SK-N-SH (cell line): ENCODE measurements at regions not wholly inside any gene's neighbourhood (a gene's known extent, or its start where the extent isn't known, plus 50 kb on each side); places are given as distances from the start of the nearest gene placed in this dataset.
"Not testable (repeated sequence)": the region's sequence is repeated elsewhere in the genome, so short reads cannot be mapped to it uniquely, and the experiment has no call there.

ENCODE experiments used
- CTCF ChIA-PET: fragments of 300-600, 350-600 bp; formaldehyde crosslinking; extraction: SDS; loops from one replicate; lab custom pipeline; 2021; lab: Yijun Ruan, JAX
- POLR2A ChIA-PET: fragments of 350-600 bp; sonication (Branson Sonifier 250); formaldehyde crosslinking; extraction: SDS; loops from one replicate; lab custom pipeline; 2020; ENCODE audit warnings: antibody characterized with exemption, inconsistent platforms; lab: Yijun Ruan, JAX
- DNase-seq: peaks from one replicate; pipeline ENCODE4 v3.0.0; 2012
- H2AFZ ChIP-seq: fragments of 200-600 bp; sonication (generic); 2 replicates; pipeline ENCODE4 v1.8.1; 2016; ENCODE audit warnings: antibody characterized with exemption, mild to moderate bottlenecking, low read depth
- H3F3A ChIP-seq: fragments of 200-600 bp; sonication (generic); replicated peaks from 2 replicates; pipeline ENCODE3; 2016; ENCODE audit warnings: antibody characterized with exemption, mild to moderate bottlenecking; ENCODE audit not compliant: insufficient read depth
- H3K27ac ChIP-seq, 2 experiments: fragments of 200-500 bp in 1 of 2; fragments of 200-600 bp in 1 of 2; sonication (Bioruptor generic) in 1 of 2; sonication (generic), shearing (Covaris generic) in 1 of 2; 2 replicates each; pipeline versions ENCODE4 v1.5.1 to v1.6.1; 2014 to 2016; ENCODE audit warnings: low read depth in 2 of 2, inconsistent platforms in 1 of 2, low read length in 1 of 2, mild to moderate bottlenecking in 1 of 2, mixed read lengths in 1 of 2
- H3K27me3 ChIP-seq: fragments of 200-600 bp; sonication (generic), shearing (Covaris generic); 2 replicates; pipeline ENCODE4 v1.6.1; 2016; ENCODE audit warnings: mixed run types; ENCODE audit not compliant: insufficient read depth
- H3K36me3 ChIP-seq, 2 experiments: fragments of 200-500 bp in 1 of 2; fragments of 200-600 bp in 1 of 2; sonication (Bioruptor generic) in 1 of 2; sonication (generic) in 1 of 2; replicated peaks in 1 of 2; 2 replicates each; pipeline versions ENCODE3 to v1.5.1; 2014 to 2016; ENCODE audit warnings: low read length in 1 of 2, mild to moderate bottlenecking in 1 of 2; ENCODE audit not compliant: insufficient read depth in 2 of 2, control insufficient read depth in 1 of 2
- H3K4me1 ChIP-seq, 2 experiments: fragments of 200-500 bp in 1 of 2; fragments of 200-600 bp in 1 of 2; sonication (Bioruptor generic) in 1 of 2; sonication (generic), shearing (Covaris generic) in 1 of 2; 2 replicates each; pipeline versions ENCODE4 v1.5.1 to v1.6.1; 2014 to 2016; ENCODE audit warnings: low read depth in 1 of 2, low read length in 1 of 2, mixed run types in 1 of 2; ENCODE audit not compliant: insufficient read depth in 2 of 2, control insufficient read depth in 1 of 2
- H3K4me2 ChIP-seq: fragments of 200-600 bp; sonication (generic), shearing (Covaris generic); 2 replicates; pipeline ENCODE4 v1.6.1; 2017; ENCODE audit warnings: mixed run types
- H3K4me3 ChIP-seq, 2 experiments: fragments of 200-500 bp in 1 of 2; fragments of 200-600 bp in 1 of 2; sonication (Bioruptor generic) in 1 of 2; sonication (generic), shearing (Covaris generic) in 1 of 2; 2 replicates each; pipeline versions ENCODE4 v1.5.1 to v1.8.1; 2014 to 2016; ENCODE audit warnings: low read depth in 2 of 2, inconsistent platforms in 1 of 2, low read length in 1 of 2, mild to moderate bottlenecking in 1 of 2, mixed read lengths in 1 of 2, moderate library complexity in 1 of 2
- H3K79me2 ChIP-seq: fragments of 200-600 bp; sonication (generic); 2 replicates; pipeline ENCODE4 v1.8.1; 2017; ENCODE audit warnings: mild to moderate bottlenecking; ENCODE audit not compliant: insufficient read depth
- H3K9ac ChIP-seq: fragments of 200-600 bp; sonication (generic); 2 replicates; pipeline ENCODE4 v1.6.1; 2017; ENCODE audit warnings: mixed run types
- H3K9me2 ChIP-seq: fragments of 200-600 bp; sonication (generic); 2 replicates; pipeline ENCODE4 v1.6.1; 2017; ENCODE audit warnings: mixed run types
- H3K9me3 ChIP-seq: fragments of 200-600 bp; sonication (generic); 2 replicates; pipeline ENCODE4 v1.6.1; 2017; ENCODE audit warnings: mixed run types, mild to moderate bottlenecking, moderate library complexity
- H4K20me1 ChIP-seq: fragments of 200-600 bp; sonication (generic); 2 replicates; pipeline ENCODE4 v1.6.1; 2017; ENCODE audit warnings: mild to moderate bottlenecking, mixed run types; ENCODE audit not compliant: insufficient read depth
- CHD2 ChIP-seq: fragments of 150-350 bp; IDR thresholded peaks from 2 replicates; pipeline ENCODE4 v1.6.1; 2018; ENCODE audit warnings: low read length; ENCODE audit not compliant: partially characterized antibody
- ELF1 ChIP-seq: IDR thresholded peaks from 2 replicates; pipeline ENCODE4 v1.4.0; 2012
- EP300 ChIP-seq, 2 experiments: IDR thresholded peaks; 2 replicates each; pipeline versions ENCODE4 v1.4.0 to v1.6.1; 2012; ENCODE audit warnings: borderline replicate concordance in 1 of 2, low read depth in 1 of 2, low read length in 1 of 2
- FOXM1 ChIP-seq: IDR thresholded peaks from 2 replicates; pipeline ENCODE4 v1.4.0; 2012; ENCODE audit warnings: low read depth, mild to moderate bottlenecking
- GABPA ChIP-seq: IDR thresholded peaks from 2 replicates; pipeline ENCODE4 v1.4.0; 2012; ENCODE audit warnings: low read depth, mild to moderate bottlenecking
- JUND ChIP-seq: IDR thresholded peaks from 2 replicates; pipeline ENCODE4 v1.4.0; 2012
- NFIC ChIP-seq: IDR thresholded peaks from 2 replicates; pipeline ENCODE4 v1.4.0; 2012; ENCODE audit warnings: borderline replicate concordance
- POLR2AphosphoS5 ChIP-seq: IDR thresholded peaks from 2 replicates; pipeline ENCODE4 v1.6.1; 2012; ENCODE audit warnings: low read depth, low read length
- RFX5 ChIP-seq: IDR thresholded peaks from 2 replicates; pipeline ENCODE4 v1.6.1; 2012; ENCODE audit warnings: mild to moderate bottlenecking, improper control_type of control experiment, low read length
- RXRA ChIP-seq: IDR thresholded peaks from 2 replicates; pipeline ENCODE4 v1.4.0; 2012; ENCODE audit warnings: low read depth, mild to moderate bottlenecking, borderline replicate concordance
- SMC3 ChIP-seq: IDR thresholded peaks from 2 replicates; pipeline ENCODE4 v1.6.1; 2012; ENCODE audit warnings: low read depth, low read length, improper control_type of control experiment
- TAF1 ChIP-seq: IDR thresholded peaks from 2 replicates; pipeline ENCODE4 v1.6.1; 2012; ENCODE audit warnings: low read depth, mild to moderate bottlenecking, low read length, moderate library complexity, borderline replicate concordance
- TEAD4 ChIP-seq: IDR thresholded peaks from 2 replicates; pipeline ENCODE4 v1.4.0; 2012; ENCODE audit warnings: mild to moderate bottlenecking, borderline replicate concordance; ENCODE audit not compliant: insufficient read depth
- USF1 ChIP-seq: IDR thresholded peaks from 2 replicates; pipeline ENCODE4 v1.4.0; 2012; ENCODE audit warnings: low read depth, borderline replicate concordance
- ZBTB33 ChIP-seq: IDR thresholded peaks from 2 replicates; pipeline ENCODE4 v1.4.0; 2012; ENCODE audit warnings: low read depth, borderline replicate concordance
- WGBS: methylation state at CpG from one replicate; pipeline ENCODE4 v1.1.6; 2017; ENCODE audit warnings: low lambda C conversion rate; 5-methylcytosine and 5-hydroxymethylcytosine counted together

GRCh38 chr18:41052625-41053024 is 902.4 kb upstream of the PIK3C3 start:
- H3K4me1 ChIP-seq, result no peaks in the 10 kb centered on the region
- no peaks in the 10 kb centered on the region for H3K36me3 ChIP-seq
- DNase-seq, result no peak
- H2AFZ ChIP-seq, result no peak overlapping the region
- POLR2A ChIA-PET, result no interaction called here
- H4K20me1 ChIP-seq, result no peaks in the 10 kb centered on the region
- no peaks in the 10 kb centered on the region for H3K9me3 ChIP-seq
- H3F3A ChIP-seq, result no peaks in the 10 kb centered on the region
- no peaks in the 10 kb centered on the region for H3K27me3 ChIP-seq
- 56% methylated on average over 3 of the region's 3 CpGs for WGBS
- TF ChIP-seq POLR2AphosphoS5 (no peak), RXRA (no peak), SMC3 (no peak), ZBTB33 (no peak), CHD2 (no peak), USF1 (no peak), RFX5 (no peak), NFIC (no peak), TEAD4 (no peak), GABPA (no peak), ELF1 (no peak), TAF1 (no peak), FOXM1 (no peak), JUND (no peak), EP300 (IDR thresholded peaks at IDR 0.05; ENCODE audit: borderline replicate concordance in 1 of 2, low read depth in 1 of 2, low read length in 1 of 2) (no peak)
- H3K79me2 ChIP-seq, result no peaks in the 10 kb centered on the region
- H3K4me3 ChIP-seq, result no peak overlapping the region
- H3K27ac ChIP-seq, result no peak overlapping the region
- H3K4me2 ChIP-seq, result no peak overlapping the region
- no peaks in the 10 kb centered on the region for H3K9me2 ChIP-seq
- CTCF ChIA-PET, result no interaction called here
- H3K9ac ChIP-seq, result no peak overlapping the region

- H3K4me1 ChIP-seq, CTCF ChIA-PET, H3K9me2 ChIP-seq, H3K79me2 ChIP-seq, H4K20me1 ChIP-seq, H3K36me3 ChIP-seq, H3K27me3 ChIP-seq, POLR2A ChIA-PET, H3K4me2 ChIP-seq, H3K4me3 ChIP-seq, H3K27ac ChIP-seq, H3K9ac ChIP-seq, H3F3A ChIP-seq, DNase-seq, H2AFZ ChIP-seq, H3K9me3 ChIP-seq: not testable (repeated sequence)
- 92% methylated on average over 16 of the region's 16 CpGs for WGBS
Measured at GRCh38 chr18:41046250-41046649, 908.8 kb upstream of the PIK3C3 start.
